WTC11 (cell line): ENCODE measurements at regions not wholly inside any gene's neighbourhood (a gene's known extent, or its start where the extent isn't known, plus 50 kb on each side); places are given as distances from the start of the nearest gene placed in this dataset.

Source experiments
- ATAC-seq: fragments of 200-7000 bp; cut with Tn5 transposase; 2 replicates; pipeline ENCODE4 v1.10.0; 2021; ENCODE audit warnings: mild to moderate bottlenecking, moderate library complexity
- CTCF ChIA-PET: fragments of 300-600 bp; sonication (Branson Sonifier 250); formaldehyde crosslinking; loops from one replicate; lab custom pipeline; 2021; ENCODE audit warnings: antibody characterized with exemption; lab: Charles Lee
- POLR2A ChIA-PET: fragments of 350-600 bp; sonication (Branson Sonifier 250); formaldehyde crosslinking; loops from one replicate; lab custom pipeline; 2021; ENCODE audit warnings: antibody characterized with exemption; lab: Charles Lee
- DNase-seq: peaks from one replicate; pipeline ENCODE4 v3.0.0; 2021; ENCODE audit warnings: low spot score
- H3K27ac Mint-ChIP-seq: 2 replicates; pipeline ENCODE4 v1.8.0; 2021; ENCODE audit warnings: mixed read lengths
- H3K27me3 Mint-ChIP-seq: 2 replicates; pipeline ENCODE4 v1.8.0; 2021; ENCODE audit warnings: low read depth, mild to moderate bottlenecking, moderate library complexity, mixed read lengths
- H3K36me3 Mint-ChIP-seq: 2 replicates; pipeline ENCODE4 v1.8.0; 2021; ENCODE audit warnings: mixed read lengths
- H3K4me1 Mint-ChIP-seq: 2 replicates; pipeline ENCODE4 v1.8.0; 2022; ENCODE audit warnings: mixed read lengths
- H3K4me3 Mint-ChIP-seq: 2 replicates; pipeline ENCODE4 v1.8.0; 2021; ENCODE audit warnings: mild to moderate bottlenecking, moderate library complexity, mixed read lengths
- H3K9me3 Mint-ChIP-seq: 2 replicates; pipeline ENCODE4 v1.8.0; 2021; ENCODE audit warnings: mixed read lengths
- CREM ChIP-seq: sonication (generic); formaldehyde crosslinking; IDR thresholded peaks from 2 replicates; pipeline ENCODE4 v1.8.1; 2022; ENCODE audit warnings: mild to moderate bottlenecking, missing genetic modification reagents, moderate library complexity
- HMGA2 ChIP-seq: fragments of 250-450 bp; sonication (Bioruptor Pico); IDR thresholded peaks from 2 replicates; pipeline ENCODE4 v1.4.0; 2021; ENCODE audit warnings: mild to moderate bottlenecking, moderate library complexity
- KAT7 ChIP-seq: sonication (generic); formaldehyde crosslinking; IDR thresholded peaks from 2 replicates; pipeline ENCODE4 v1.8.1; 2023; ENCODE audit warnings: missing genetic modification reagents, mild to moderate bottlenecking, borderline replicate concordance
- NFYB ChIP-seq: sonication (generic); formaldehyde crosslinking; conservative IDR thresholded peaks from 2 replicates; pipeline ENCODE4 v1.8.0; 2022; ENCODE audit warnings: low read depth, missing genetic modification reagents
- NR1H2 ChIP-seq: sonication (generic); formaldehyde crosslinking; IDR thresholded peaks from 2 replicates; pipeline ENCODE4 v1.9.0; 2021; ENCODE audit warnings: mild to moderate bottlenecking, moderate library complexity, missing genetic modification reagents
- OVOL2 ChIP-seq: fragments of 250-450 bp; sonication (Bioruptor Pico); IDR thresholded peaks from 2 replicates; pipeline ENCODE4 v1.9.0; 2021; ENCODE audit warnings: mild to moderate bottlenecking, borderline replicate concordance
- SMAD3 ChIP-seq: sonication (generic); formaldehyde crosslinking; IDR thresholded peaks from 2 replicates; pipeline ENCODE4 v1.8.0; 2022; ENCODE audit warnings: missing genetic modification reagents, mild to moderate bottlenecking, borderline replicate concordance
- SMAD4 ChIP-seq: sonication (generic); formaldehyde crosslinking; IDR thresholded peaks from 2 replicates; pipeline ENCODE4 v1.8.0; 2022; ENCODE audit warnings: mild to moderate bottlenecking, missing genetic modification reagents
- SOX15 ChIP-seq: fragments of 250-450 bp; sonication (Bioruptor Pico); IDR thresholded peaks from 2 replicates; pipeline ENCODE4 v1.9.0; 2021; ENCODE audit warnings: mild to moderate bottlenecking
- TCF7 ChIP-seq: sonication (generic); formaldehyde crosslinking; IDR thresholded peaks from 2 replicates; pipeline ENCODE4 v1.8.0; 2022; ENCODE audit warnings: mild to moderate bottlenecking, low read depth, missing genetic modification reagents, moderate library complexity
- TP53 ChIP-seq: sonication (generic); formaldehyde crosslinking; IDR thresholded peaks from 2 replicates; pipeline ENCODE4 v1.8.1; 2023; ENCODE audit warnings: mild to moderate bottlenecking, missing genetic modification reagents
- ZNF396 ChIP-seq: fragments of 250-450 bp; sonication (Bioruptor Pico); IDR thresholded peaks from 2 replicates; pipeline ENCODE4 v1.8.0; 2021; ENCODE audit warnings: mild to moderate bottlenecking, moderate library complexity, borderline replicate concordance
- TF ChIP-seq, protein P1 (sequence below): fragments of 250-450 bp; sonication (Bioruptor Pico); IDR thresholded peaks from 2 replicates; pipeline ENCODE4 v1.8.0; 2021; ENCODE audit warnings: mild to moderate bottlenecking
- TF ChIP-seq, protein P2 (sequence below): sonication (generic); formaldehyde crosslinking; IDR thresholded peaks from 2 replicates; pipeline ENCODE4 v1.8.1; 2022; ENCODE audit warnings: low read depth, mild to moderate bottlenecking, moderate library complexity, missing genetic modification reagents, borderline replicate concordance
- TF ChIP-seq, protein P3 (sequence below): sonication (generic); formaldehyde crosslinking; IDR thresholded peaks from 2 replicates; pipeline ENCODE4 v1.8.0; 2022; ENCODE audit warnings: missing genetic modification reagents
- TF ChIP-seq, protein P4 (sequence below): sonication (generic); formaldehyde crosslinking; IDR thresholded peaks from 2 replicates; pipeline ENCODE4 v1.8.1; 2023; ENCODE audit warnings: mild to moderate bottlenecking, moderate library complexity, missing genetic modification reagents
- TF ChIP-seq, protein P5 (sequence below): sonication (generic); formaldehyde crosslinking; IDR thresholded peaks from 2 replicates; pipeline ENCODE4 v1.8.0; 2023; ENCODE audit warnings: missing genetic modification reagents, mild to moderate bottlenecking, borderline replicate concordance
- TF ChIP-seq, protein P6 (sequence below): sonication (generic); formaldehyde crosslinking; IDR thresholded peaks from 2 replicates; pipeline ENCODE4 v1.8.0; 2022; ENCODE audit warnings: mild to moderate bottlenecking, missing genetic modification reagents
- TF ChIP-seq, protein P7 (sequence below): fragments of 250-450 bp; sonication (Bioruptor Pico); IDR thresholded peaks from 2 replicates; pipeline ENCODE4 v2.1.2; 2022; ENCODE audit warnings: mild to moderate bottlenecking, moderate library complexity

DNA sequence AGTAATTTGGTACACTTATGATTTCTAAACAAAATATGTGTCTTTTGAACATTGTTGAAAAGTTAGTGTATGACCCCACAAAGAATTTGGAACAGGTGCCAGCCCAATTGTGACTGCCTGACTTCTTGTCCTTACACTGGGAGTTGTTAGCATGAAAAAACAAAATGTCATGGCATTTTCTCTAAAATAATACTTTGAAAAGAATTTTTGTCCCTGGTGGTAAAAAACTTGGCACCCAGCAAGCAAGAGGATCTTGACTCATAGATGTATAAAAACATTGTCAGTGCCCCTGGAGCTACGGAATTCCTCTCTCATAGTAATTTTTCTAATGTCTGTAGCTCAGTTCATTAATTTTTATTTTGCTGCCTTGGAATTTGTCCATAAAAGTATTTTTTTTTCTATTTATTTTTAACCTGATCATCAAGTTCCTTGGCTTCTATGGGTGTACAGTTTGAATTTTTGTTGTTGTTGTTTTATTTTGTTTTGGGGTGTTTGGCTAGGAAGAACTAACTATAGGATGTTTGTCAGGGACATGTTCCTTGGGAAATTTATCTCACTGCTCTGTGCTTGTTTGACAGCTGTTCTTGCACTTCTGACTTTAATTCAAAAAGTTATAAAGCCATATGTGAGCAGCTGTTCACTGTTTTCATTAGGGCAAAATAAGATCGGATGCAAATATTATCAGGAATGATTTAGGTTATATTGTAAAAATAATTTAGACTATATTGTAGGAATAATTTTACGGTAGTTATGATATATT lies 95.4 kb upstream of the NUDT6 start:
- TF ChIP-seq CREM (CRISPR knock-in tag) (no peak), NFYB (CRISPR knock-in tag) (no peak), SMAD3 (CRISPR knock-in tag) (no peak), ZNF396 (CRISPR knock-in tag) (no peak), TCF7 (CRISPR knock-in tag) (no peak), HMGA2 (no peak), OVOL2 (CRISPR knock-in tag) (no peak), KAT7 (no peak), TP53 (CRISPR knock-in tag) (no peak), NR1H2 (CRISPR knock-in tag) (no peak)
- TF ChIP-seq, protein P1, sequence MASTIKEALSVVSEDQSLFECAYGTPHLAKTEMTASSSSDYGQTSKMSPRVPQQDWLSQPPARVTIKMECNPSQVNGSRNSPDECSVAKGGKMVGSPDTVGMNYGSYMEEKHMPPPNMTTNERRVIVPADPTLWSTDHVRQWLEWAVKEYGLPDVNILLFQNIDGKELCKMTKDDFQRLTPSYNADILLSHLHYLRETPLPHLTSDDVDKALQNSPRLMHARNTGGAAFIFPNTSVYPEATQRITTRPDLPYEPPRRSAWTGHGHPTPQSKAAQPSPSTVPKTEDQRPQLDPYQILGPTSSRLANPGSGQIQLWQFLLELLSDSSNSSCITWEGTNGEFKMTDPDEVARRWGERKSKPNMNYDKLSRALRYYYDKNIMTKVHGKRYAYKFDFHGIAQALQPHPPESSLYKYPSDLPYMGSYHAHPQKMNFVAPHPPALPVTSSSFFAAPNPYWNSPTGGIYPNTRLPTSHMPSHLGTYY (CRISPR knock-in tag): no peak
- TF ChIP-seq, protein P2, sequence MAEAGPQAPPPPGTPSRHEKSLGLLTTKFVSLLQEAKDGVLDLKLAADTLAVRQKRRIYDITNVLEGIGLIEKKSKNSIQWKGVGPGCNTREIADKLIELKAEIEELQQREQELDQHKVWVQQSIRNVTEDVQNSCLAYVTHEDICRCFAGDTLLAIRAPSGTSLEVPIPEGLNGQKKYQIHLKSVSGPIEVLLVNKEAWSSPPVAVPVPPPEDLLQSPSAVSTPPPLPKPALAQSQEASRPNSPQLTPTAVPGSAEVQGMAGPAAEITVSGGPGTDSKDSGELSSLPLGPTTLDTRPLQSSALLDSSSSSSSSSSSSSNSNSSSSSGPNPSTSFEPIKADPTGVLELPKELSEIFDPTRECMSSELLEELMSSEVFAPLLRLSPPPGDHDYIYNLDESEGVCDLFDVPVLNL (CRISPR knock-in tag): no peak
- TF ChIP-seq, protein P3, sequence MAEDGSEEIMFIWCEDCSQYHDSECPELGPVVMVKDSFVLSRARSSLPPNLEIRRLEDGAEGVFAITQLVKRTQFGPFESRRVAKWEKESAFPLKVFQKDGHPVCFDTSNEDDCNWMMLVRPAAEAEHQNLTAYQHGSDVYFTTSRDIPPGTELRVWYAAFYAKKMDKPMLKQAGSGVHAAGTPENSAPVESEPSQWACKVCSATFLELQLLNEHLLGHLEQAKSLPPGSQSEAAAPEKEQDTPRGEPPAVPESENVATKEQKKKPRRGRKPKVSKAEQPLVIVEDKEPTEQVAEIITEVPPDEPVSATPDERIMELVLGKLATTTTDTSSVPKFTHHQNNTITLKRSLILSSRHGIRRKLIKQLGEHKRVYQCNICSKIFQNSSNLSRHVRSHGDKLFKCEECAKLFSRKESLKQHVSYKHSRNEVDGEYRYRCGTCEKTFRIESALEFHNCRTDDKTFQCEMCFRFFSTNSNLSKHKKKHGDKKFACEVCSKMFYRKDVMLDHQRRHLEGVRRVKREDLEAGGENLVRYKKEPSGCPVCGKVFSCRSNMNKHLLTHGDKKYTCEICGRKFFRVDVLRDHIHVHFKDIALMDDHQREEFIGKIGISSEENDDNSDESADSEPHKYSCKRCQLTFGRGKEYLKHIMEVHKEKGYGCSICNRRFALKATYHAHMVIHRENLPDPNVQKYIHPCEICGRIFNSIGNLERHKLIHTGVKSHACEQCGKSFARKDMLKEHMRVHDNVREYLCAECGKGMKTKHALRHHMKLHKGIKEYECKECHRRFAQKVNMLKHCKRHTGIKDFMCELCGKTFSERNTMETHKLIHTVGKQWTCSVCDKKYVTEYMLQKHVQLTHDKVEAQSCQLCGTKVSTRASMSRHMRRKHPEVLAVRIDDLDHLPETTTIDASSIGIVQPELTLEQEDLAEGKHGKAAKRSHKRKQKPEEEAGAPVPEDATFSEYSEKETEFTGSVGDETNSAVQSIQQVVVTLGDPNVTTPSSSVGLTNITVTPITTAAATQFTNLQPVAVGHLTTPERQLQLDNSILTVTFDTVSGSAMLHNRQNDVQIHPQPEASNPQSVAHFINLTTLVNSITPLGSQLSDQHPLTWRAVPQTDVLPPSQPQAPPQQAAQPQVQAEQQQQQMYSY (CRISPR knock-in tag): no peak
- CTCF ChIA-PET: interaction anchor here (0.7 kb wide), 1 partner anchor 64 kb away, joined by 3 read pairs; no protein-coding TSS in a partner anchor
- Mint-ChIP-seq H3K9me3 (peaks cover 14% of the 10 kb centered on the region), H3K4me1 (no peaks in the 10 kb centered on the region), H3K27ac (no peak overlapping the region), H3K4me3 (no peak overlapping the region), H3K36me3 (peaks cover 33% of the 10 kb centered on the region), H3K27me3 (no peaks in the 10 kb centered on the region)
- DNase-seq: no peak
- POLR2A ChIA-PET: interaction anchor here (0.6 kb wide), 1 partner anchor 297 kb away, joined by 3 read pairs; no protein-coding TSS in a partner anchor
- no peak for ATAC-seq

DNA sequence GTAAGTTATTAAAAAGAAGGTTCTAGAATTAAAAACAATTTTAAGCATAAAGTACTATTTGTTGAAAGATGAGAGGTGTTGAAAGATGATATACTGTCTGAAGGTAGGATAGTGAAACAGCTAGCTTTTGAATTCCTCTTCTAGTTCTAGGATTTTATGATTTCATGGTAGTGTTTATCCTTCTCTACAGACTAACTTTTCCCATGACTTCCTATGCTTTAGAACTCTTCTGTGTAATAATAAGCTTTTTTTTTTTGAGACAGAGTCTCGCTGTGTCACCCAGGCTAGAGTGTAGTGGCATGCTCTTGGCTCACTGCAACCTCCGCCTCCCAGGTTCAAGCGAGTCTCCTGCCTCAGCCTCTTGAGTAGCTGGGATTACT lies 96.0 kb upstream of the NUDT6 start:
- ChIA-PET POLR2A (no interaction called here), CTCF (interaction anchor here (0.7 kb wide), 1 partner anchor 65 kb away, joined by 3 read pairs; no protein-coding TSS in a partner anchor)
- ATAC-seq (no peak), DNase-seq (no peak)
- no peaks in the 10 kb centered on the region for H3K4me1 Mint-ChIP-seq
- no peak overlapping the region for H3K4me3 Mint-ChIP-seq
- peaks cover 10% of the 10 kb centered on the region for H3K9me3 Mint-ChIP-seq
- no peak overlapping the region for H3K27ac Mint-ChIP-seq
- H3K36me3 Mint-ChIP-seq: peaks cover 30% of the 10 kb centered on the region
- TF ChIP-seq, protein P4, sequence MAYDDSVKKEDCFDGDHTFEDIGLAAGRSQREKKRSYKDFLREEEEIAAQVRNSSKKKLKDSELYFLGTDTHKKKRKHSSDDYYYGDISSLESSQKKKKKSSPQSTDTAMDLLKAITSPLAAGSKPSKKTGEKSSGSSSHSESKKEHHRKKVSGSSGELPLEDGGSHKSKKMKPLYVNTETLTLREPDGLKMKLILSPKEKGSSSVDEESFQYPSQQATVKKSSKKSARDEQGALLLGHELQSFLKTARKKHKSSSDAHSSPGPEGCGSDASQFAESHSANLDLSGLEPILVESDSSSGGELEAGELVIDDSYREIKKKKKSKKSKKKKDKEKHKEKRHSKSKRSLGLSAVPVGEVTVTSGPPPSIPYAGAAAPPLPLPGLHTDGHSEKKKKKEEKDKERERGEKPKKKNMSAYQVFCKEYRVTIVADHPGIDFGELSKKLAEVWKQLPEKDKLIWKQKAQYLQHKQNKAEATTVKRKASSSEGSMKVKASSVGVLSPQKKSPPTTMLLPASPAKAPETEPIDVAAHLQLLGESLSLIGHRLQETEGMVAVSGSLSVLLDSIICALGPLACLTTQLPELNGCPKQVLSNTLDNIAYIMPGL (CRISPR knock-in tag): no peak
- TF ChIP-seq, protein P5, sequence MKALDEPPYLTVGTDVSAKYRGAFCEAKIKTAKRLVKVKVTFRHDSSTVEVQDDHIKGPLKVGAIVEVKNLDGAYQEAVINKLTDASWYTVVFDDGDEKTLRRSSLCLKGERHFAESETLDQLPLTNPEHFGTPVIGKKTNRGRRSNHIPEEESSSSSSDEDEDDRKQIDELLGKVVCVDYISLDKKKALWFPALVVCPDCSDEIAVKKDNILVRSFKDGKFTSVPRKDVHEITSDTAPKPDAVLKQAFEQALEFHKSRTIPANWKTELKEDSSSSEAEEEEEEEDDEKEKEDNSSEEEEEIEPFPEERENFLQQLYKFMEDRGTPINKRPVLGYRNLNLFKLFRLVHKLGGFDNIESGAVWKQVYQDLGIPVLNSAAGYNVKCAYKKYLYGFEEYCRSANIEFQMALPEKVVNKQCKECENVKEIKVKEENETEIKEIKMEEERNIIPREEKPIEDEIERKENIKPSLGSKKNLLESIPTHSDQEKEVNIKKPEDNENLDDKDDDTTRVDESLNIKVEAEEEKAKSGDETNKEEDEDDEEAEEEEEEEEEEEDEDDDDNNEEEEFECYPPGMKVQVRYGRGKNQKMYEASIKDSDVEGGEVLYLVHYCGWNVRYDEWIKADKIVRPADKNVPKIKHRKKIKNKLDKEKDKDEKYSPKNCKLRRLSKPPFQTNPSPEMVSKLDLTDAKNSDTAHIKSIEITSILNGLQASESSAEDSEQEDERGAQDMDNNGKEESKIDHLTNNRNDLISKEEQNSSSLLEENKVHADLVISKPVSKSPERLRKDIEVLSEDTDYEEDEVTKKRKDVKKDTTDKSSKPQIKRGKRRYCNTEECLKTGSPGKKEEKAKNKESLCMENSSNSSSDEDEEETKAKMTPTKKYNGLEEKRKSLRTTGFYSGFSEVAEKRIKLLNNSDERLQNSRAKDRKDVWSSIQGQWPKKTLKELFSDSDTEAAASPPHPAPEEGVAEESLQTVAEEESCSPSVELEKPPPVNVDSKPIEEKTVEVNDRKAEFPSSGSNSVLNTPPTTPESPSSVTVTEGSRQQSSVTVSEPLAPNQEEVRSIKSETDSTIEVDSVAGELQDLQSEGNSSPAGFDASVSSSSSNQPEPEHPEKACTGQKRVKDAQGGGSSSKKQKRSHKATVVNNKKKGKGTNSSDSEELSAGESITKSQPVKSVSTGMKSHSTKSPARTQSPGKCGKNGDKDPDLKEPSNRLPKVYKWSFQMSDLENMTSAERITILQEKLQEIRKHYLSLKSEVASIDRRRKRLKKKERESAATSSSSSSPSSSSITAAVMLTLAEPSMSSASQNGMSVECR: no peak
- TF ChIP-seq HMGA2 (no peak), SOX15 (CRISPR knock-in tag) (no peak), SMAD4 (CRISPR knock-in tag) (no peak)
- TF ChIP-seq, protein P6, sequence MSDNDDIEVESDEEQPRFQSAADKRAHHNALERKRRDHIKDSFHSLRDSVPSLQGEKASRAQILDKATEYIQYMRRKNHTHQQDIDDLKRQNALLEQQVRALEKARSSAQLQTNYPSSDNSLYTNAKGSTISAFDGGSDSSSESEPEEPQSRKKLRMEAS (CRISPR knock-in tag): no peak
- TF ChIP-seq, protein P7, sequence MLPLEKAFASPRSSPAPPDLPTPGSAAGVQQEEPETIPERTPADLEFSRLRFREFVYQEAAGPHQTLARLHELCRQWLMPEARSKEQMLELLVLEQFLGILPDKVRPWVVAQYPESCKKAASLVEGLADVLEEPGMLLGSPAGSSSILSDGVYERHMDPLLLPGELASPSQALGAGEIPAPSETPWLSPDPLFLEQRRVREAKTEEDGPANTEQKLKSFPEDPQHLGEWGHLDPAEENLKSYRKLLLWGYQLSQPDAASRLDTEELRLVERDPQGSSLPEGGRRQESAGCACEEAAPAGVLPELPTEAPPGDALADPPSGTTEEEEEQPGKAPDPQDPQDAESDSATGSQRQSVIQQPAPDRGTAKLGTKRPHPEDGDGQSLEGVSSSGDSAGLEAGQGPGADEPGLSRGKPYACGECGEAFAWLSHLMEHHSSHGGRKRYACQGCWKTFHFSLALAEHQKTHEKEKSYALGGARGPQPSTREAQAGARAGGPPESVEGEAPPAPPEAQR: no peak
- H3K27me3 Mint-ChIP-seq: no peaks in the 10 kb centered on the region
